ENCODE measurements at regions not wholly inside any gene's neighbourhood (a gene's known extent, or its start where the extent isn't known, plus 50 kb on each side); places are given as distances from the start of the nearest gene placed in this dataset.

- WGBS, 2 donors (ENCODE audit: low coverage in 1 of 2), result 60 to 90% methylated on average over 1 to 11 of the region's 11 CpGs
- in situ Hi-C loops (cut with MboI; ENCODE audit: low pct_ligation_motif_present in 1 of 4, low pct_unique_long_range_greater_than_20kb in 1 of 4, low sequenced_read_pairs in 3 of 4), result loop anchor here in 3 of 4 donors (10.0 to 25.0 kb wide), 4 partner anchors 75 to 403 kb away; partner anchors contain the start of genes PANK2 (in 2 of the 3), ADAM33 (in 1 of the 3) and RNF24 (in 1 of the 3)
Measured at GRCh38 chr20:4089756-4090487, 58.7 kb upstream of the SMOX start.

GRCh38 chr20:4088766-4089165 is 59.9 kb upstream of the SMOX start:
- 89 to 95% methylated on average over 3 to 4 of the region's 4 CpGs for WGBS, 2 donors (ENCODE audit: low coverage in 1 of 2)
- in situ Hi-C loops (cut with MboI; ENCODE audit: low pct_ligation_motif_present in 1 of 4, low pct_unique_long_range_greater_than_20kb in 1 of 4, low sequenced_read_pairs in 3 of 4), result loop anchor here in 3 of 4 donors (10.0 to 25.0 kb wide), 4 partner anchors 74 to 401 kb away; partner anchors contain the start of genes PANK2 (in 2 of the 3), ADAM33 (in 1 of the 3) and RNF24 (in 1 of the 3)
- no peak for TF ChIP-seq POLR2AphosphoS5 (IDR thresholded peaks at IDR 0.05)
- TF ChIP-seq CTCF (IDR thresholded peaks at IDR 0.05), result no peak
- no peak for TF ChIP-seq EP300 (IDR thresholded peaks at IDR 0.05; ENCODE audit: low read depth)
- no peak for TF ChIP-seq POLR2A (IDR thresholded peaks at IDR 0.05)
- Histone ChIP-seq H3K9me3 (no peaks in the 10 kb centered on the region), H3K27me3 (no peaks in the 10 kb centered on the region), H3K27ac (no peak overlapping the region), H3K4me3 (no peak overlapping the region), H3K36me3 (no peaks in the 10 kb centered on the region), H3K4me1 (peaks cover 0 to 4% (median 3%) of the 10 kb centered on the region in 4 donors)
- intact Hi-C loops (cut with DNase I; ENCODE audit: low total_unique reads), result no loop called here
- DNase-seq, result no peak

More at GRCh38 chr20:4089756-4090487, 58.7 kb upstream of the SMOX start:
- Histone ChIP-seq H3K9me3 (no peaks in the 10 kb centered on the region), H3K36me3 (no peaks in the 10 kb centered on the region), H3K4me3 (no peak overlapping the region), H3K27me3 (peaks cover 2% of the 10 kb centered on the region), H3K4me1 (peaks cover 0 to 4% (median 3%) of the 10 kb centered on the region in 4 donors), H3K27ac (no peak overlapping the region)
- intact Hi-C loops (cut with DNase I; ENCODE audit: low total_unique reads), result no loop called here
- DNase-seq, result no peak
- no peak for TF ChIP-seq POLR2AphosphoS5 (IDR thresholded peaks at IDR 0.05)
- no peak for TF ChIP-seq POLR2A (IDR thresholded peaks at IDR 0.05)
- TF ChIP-seq CTCF (IDR thresholded peaks at IDR 0.05), result no peak

GRCh38 chr20:4087923-4088322 is 60.7 kb upstream of the SMOX start:
- in situ Hi-C loops (cut with MboI; ENCODE audit: low pct_ligation_motif_present in 1 of 4, low pct_unique_long_range_greater_than_20kb in 1 of 4, low sequenced_read_pairs in 3 of 4), result loop anchor here in 3 of 4 donors (10.0 to 25.0 kb wide), 4 partner anchors 73 to 401 kb away; partner anchors contain the start of genes PANK2 (in 2 of the 3), ADAM33 (in 1 of the 3) and RNF24 (in 1 of the 3)
- TF ChIP-seq POLR2AphosphoS5 (IDR thresholded peaks at IDR 0.05) (no peak), POLR2A (IDR thresholded peaks at IDR 0.05) (no peak), CTCF (IDR thresholded peaks at IDR 0.05) (no peak), EP300 (IDR thresholded peaks at IDR 0.05; ENCODE audit: low read depth) (no peak)
- 69 to 78% methylated on average over 3 to 4 of the region's 4 CpGs for WGBS, 2 donors (ENCODE audit: low coverage in 1 of 2)

More at GRCh38 chr20:4087923-4088322, 60.7 kb upstream of the SMOX start:
- no peak overlapping the region for H3K27ac ChIP-seq
- DNase-seq, result no peak
- peaks cover 0 to 9% (median 3%) of the 10 kb centered on the region in 4 donors for H3K4me1 ChIP-seq
- intact Hi-C loops (cut with DNase I; ENCODE audit: low total_unique reads), result no loop called here
- H3K4me3 ChIP-seq, result no peak overlapping the region
- H3K36me3 ChIP-seq, result no peaks in the 10 kb centered on the region
- no peaks in the 10 kb centered on the region for H3K9me3 ChIP-seq
- no peaks in the 10 kb centered on the region for H3K27me3 ChIP-seq

Data from transverse colon (tissue), 4 donors.